Daoy (cell line): ENCODE measurements at regions not wholly inside any gene's neighbourhood (a gene's known extent, or its start where the extent isn't known, plus 50 kb on each side); places are given as distances from the start of the nearest gene placed in this dataset.
"Not testable (repeated sequence)": the region's sequence is repeated elsewhere in the genome, so short reads cannot be mapped to it uniquely, and the experiment has no call there.

Experiments used
- DNase-seq: peaks from one replicate; pipeline ENCODE4 v3.0.0-alpha.2; 2015; ENCODE audit warnings: low read depth

GRCh38 chr5:60489377-60489776, 210.6 kb downstream of the DEPDC1B start:
- no peak for DNase-seq

- DNase-seq = no peak
Observed at GRCh38 chr5:60488466-60489130, 211.4 kb downstream of the DEPDC1B start.

- DNase-seq = no peak
Observed at GRCh38 chr5:60487885-60488442, 212.0 kb downstream of the DEPDC1B start.

- DNase-seq = no peak
Observed at GRCh38 chr5:60487476-60487875, 212.5 kb downstream of the DEPDC1B start.

GRCh38 chr5:60485361-60485760, 214.6 kb downstream of the DEPDC1B start:
- DNase-seq = no peak

GRCh38 chr5:60483050-60483449, 216.9 kb downstream of the DEPDC1B start:
- DNase-seq = no peak

GRCh38 chr5:60482301-60482700, 217.7 kb downstream of the DEPDC1B start:
- no peak for DNase-seq

GRCh38 chr5:60479542-60479941, 220.4 kb downstream of the DEPDC1B start:
- no peak for DNase-seq

GRCh38 chr5:60477849-60478248, 222.1 kb downstream of the DEPDC1B start:
- DNase-seq = no peak

GRCh38 chr5:60473654-60474053, 226.3 kb downstream of the DEPDC1B start:
- DNase-seq = no peak

GRCh38 chr5:60473027-60473426, 226.9 kb downstream of the DEPDC1B start:
- DNase-seq = not testable (repeated sequence)

- DNase-seq = no peak
Observed at GRCh38 chr5:60470881-60471280, 229.1 kb downstream of the DEPDC1B start.

- no peak for DNase-seq
Observed at GRCh38 chr5:60469286-60469685, 230.7 kb downstream of the DEPDC1B start.

- no peak for DNase-seq
Observed at GRCh38 chr5:60463179-60463868, 236.6 kb downstream of the DEPDC1B start.

- no peak for DNase-seq
Observed at GRCh38 chr5:60458666-60459065, 241.3 kb downstream of the DEPDC1B start.

- DNase-seq = no peak
Observed at GRCh38 chr5:60457233-60457632, 242.7 kb downstream of the DEPDC1B start.

- no peak for DNase-seq
Observed at GRCh38 chr5:60455589-60455988, 244.4 kb downstream of the DEPDC1B start.

- not testable (repeated sequence) for DNase-seq
Observed at GRCh38 chr5:60454277-60454676, 245.7 kb downstream of the DEPDC1B start.

- no peak for DNase-seq
Observed at GRCh38 chr5:60453186-60453976, 246.6 kb downstream of the DEPDC1B start.

- DNase-seq = no peak
Observed at GRCh38 chr5:60448600-60448999, 251.4 kb downstream of the DEPDC1B start.

- no peak for DNase-seq
Observed at GRCh38 chr5:60447488-60447920, 252.5 kb downstream of the DEPDC1B start.

- DNase-seq = no peak
Observed at GRCh38 chr5:60446917-60447316, 253.0 kb downstream of the DEPDC1B start.
